GM18868 (cell line): ENCODE measurements at regions not wholly inside any gene's neighbourhood (a gene's known extent, or its start where the extent isn't known, plus 50 kb on each side); places are given as distances from the start of the nearest gene placed in this dataset.
"Not testable (repeated sequence)": the region's sequence is repeated elsewhere in the genome, so short reads cannot be mapped to it uniquely, and the experiment has no call there.

Source experiments
- ATAC-seq: cut with Tn5 transposase; IDR thresholded peaks from one replicate; pipeline ENCODE4 v1.9.1; 2021; ENCODE audit warnings: mild to moderate bottlenecking, moderate library complexity; ENCODE audit not compliant: unreplicated experiment

- no peak for ATAC-seq
Observed at GRCh38 chr6:47405273-47405672, 72.3 kb upstream of the CD2AP start.

GRCh38 chr6:47407300-47408281 lies 70.0 kb upstream of the CD2AP start:
- no peak for ATAC-seq

- ATAC-seq = peak; percentile 71
Observed at GRCh38 chr6:47413752-47414422, 63.7 kb upstream of the CD2AP start.

- ATAC-seq = peak; percentile 69
Observed at GRCh38 chr6:47414423-47415167, 63.0 kb upstream of the CD2AP start.

DNA sequence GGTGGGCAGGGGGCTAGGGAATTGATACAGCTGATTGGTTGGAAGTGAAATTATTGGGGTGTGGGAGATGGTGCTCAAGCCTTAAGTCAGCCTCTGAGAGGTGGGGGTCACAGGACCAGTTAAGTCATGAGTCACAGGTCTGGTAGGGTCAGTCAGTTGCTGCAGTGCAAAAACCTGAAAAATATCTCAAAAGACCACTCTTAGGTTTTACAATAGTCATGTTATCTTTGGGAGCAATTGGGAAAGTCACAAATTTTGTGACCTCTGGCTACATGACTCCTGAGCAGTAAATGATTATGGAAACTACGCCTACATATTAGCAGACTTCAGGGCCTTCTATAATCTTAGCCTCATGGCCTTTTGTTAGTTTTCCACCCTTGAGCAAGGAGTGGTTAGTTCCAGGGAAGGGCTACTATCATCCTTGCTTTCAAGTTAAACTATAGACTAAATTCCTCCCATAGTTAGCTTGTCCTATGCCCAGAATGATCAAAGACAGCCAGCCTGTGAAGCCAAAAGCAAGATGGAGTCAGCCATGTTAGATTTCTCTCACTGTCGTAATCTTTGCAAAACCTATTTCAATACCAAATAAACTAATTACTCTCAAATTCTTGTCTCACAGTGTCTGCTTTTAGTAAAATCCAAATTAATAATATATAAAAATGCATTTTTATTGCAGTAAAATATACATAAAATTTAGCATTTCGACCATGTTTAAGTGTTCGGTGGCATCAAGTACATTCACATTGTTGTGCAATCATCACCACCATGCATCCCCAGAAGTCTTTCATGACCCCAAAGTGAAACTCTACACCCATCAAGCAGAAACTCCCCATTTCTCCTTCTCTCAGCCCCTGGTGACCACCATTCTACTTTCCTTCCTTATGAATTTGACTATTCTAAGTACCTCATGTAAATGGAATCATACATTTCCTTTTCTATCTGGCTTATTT lies 60.9 kb upstream of the CD2AP start:
- ATAC-seq = no peak

- no peak for ATAC-seq
Observed at GRCh38 chr6:47419621-47420020, 58.0 kb upstream of the CD2AP start.

DNA sequence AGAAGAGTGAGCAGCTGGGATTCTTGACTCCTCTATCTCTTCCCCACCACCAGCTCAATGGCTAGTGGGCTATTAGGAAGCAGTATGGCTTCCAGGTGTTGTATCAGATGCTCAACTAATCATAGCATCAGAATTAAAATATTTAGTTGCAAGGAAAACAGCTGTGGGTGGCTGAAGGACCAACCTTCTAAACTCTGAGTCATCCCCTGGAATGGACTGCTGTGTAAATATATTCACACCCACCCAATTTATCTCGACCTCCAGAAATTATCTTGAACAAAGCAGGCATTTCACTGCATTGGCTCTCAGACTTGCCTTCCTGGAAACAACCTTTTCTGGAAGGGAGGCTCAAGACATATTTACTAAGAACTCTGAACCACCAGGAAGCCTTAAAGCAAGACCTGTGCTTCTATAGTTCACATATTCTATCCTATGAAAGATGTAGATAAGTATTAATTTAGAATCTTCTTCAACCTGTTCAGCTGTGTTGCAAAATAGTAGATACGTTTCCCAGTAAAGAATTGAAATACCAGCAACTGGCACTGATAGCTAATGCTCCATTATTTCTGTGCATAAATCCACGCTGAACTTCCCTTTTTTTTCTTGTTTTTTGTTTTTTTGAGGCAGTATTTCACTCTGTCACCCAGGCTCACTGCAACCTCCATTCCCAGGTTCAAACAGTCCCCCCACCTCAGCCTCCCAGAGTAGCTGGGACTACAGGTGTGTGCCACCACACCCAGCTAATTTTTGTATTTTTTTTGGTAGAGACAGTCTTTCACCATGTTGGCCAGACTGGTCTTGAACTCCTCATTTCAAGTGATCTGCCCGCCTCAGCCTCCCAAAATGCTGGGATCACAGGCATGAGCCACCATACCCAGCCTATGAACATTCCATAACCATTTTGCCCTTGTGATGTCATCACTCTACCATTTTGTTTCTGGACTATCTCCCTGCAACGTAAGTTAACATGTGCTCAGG lies 56.9 kb upstream of the CD2AP start:
- ATAC-seq = no peak

DNA sequence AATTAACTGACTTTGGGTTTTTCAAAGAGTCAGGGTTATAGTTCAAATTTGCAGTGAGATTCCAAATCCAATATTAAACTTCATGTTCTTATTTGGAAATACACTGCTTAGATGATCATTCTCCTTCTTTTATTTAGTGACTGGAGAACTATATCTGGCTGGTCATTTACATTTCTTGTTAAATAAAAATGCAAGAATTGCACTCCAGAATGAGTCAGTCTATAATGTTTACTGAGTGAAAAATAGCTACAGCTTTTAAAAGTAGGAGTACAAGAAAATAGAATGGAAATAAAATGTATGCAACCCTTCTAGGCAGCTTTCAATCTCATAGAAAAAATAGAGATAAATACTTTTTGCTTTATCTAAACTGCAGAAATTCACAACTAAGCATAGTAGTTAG lies 54.5 kb upstream of the CD2AP start:
- no peak for ATAC-seq

DNA sequence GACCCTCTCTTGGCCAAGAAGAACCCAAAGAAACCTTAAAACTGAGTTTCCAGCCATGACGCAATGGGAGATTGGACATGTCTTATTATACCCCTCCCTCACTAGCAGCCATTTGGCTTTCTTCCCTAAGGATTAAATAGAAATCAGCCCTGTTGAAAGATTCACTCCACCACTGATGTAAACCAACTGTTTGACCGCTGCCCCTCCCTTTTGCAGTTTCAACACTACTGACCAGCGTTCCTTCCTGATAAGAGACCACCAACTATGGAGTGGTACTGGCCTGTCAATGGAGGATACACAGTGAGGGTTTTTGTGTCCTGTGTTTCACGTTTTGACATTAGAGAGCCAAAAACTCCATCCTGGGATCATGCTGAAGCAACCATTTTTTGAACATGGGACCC lies 53.2 kb upstream of the CD2AP start:
- no peak for ATAC-seq

- not testable (repeated sequence) for ATAC-seq
Observed at GRCh38 chr6:47425724-47426123, 51.9 kb upstream of the CD2AP start.

GRCh38 chr6:47426524-47427302 lies 50.9 kb upstream of the CD2AP start:
- ATAC-seq = no peak

GRCh38 chr6:47427680-47428079 lies 49.9 kb upstream of the CD2AP start:
- no peak for ATAC-seq
